ENCODE measurements at regions not wholly inside any gene's neighbourhood (a gene's known extent, or its start where the extent isn't known, plus 50 kb on each side); places are given as distances from the start of the nearest gene placed in this dataset.
"Not testable (repeated sequence)": the region's sequence is repeated elsewhere in the genome, so short reads cannot be mapped to it uniquely, and the experiment has no call there.

- DNase-seq (ENCODE audit: low spot score): no peak
These were observed 1493.5 kb upstream of the DEFB115 start for GRCh38 chr20:29763821-29764511.

GRCh38 chr20:29764922-29765610 is 1492.4 kb upstream of the DEFB115 start:
- DNase-seq (ENCODE audit: low spot score): not testable (repeated sequence)

- DNase-seq (ENCODE audit: low spot score): not testable (repeated sequence)
These were observed 1479.4 kb upstream of the DEFB115 start for GRCh38 chr20:29778033-29778432.

- not testable (repeated sequence) for DNase-seq (ENCODE audit: low spot score)
These were observed 1476.2 kb upstream of the DEFB115 start for GRCh38 chr20:29781217-29781616.

- DNase-seq (ENCODE audit: low spot score): not testable (repeated sequence)
These were observed 1475.6 kb upstream of the DEFB115 start for GRCh38 chr20:29781891-29782290.

- DNase-seq (ENCODE audit: low spot score): not testable (repeated sequence)
These were observed 1470.0 kb upstream of the DEFB115 start for GRCh38 chr20:29787456-29787855.

GRCh38 chr20:29790510-29790909 is 1467.0 kb upstream of the DEFB115 start:
- no peak for DNase-seq (ENCODE audit: low spot score)

GRCh38 chr20:29831508-29831907 is 1426.0 kb upstream of the DEFB115 start:
- DNase-seq (ENCODE audit: low spot score): not testable (repeated sequence)

GRCh38 chr20:29868014-29868413 is 1389.5 kb upstream of the DEFB115 start:
- not testable (repeated sequence) for DNase-seq (ENCODE audit: low spot score)

- DNase-seq (ENCODE audit: low spot score): not testable (repeated sequence)
These were observed 1388.8 kb upstream of the DEFB115 start for GRCh38 chr20:29868688-29869087.

GRCh38 chr20:29871816-29872215 is 1385.6 kb upstream of the DEFB115 start:
- not testable (repeated sequence) for DNase-seq (ENCODE audit: low spot score)

- peak; percentile 43 for DNase-seq (ENCODE audit: low spot score)
These were observed 1383.5 kb upstream of the DEFB115 start for GRCh38 chr20:29873946-29874345.

- no peak for DNase-seq (ENCODE audit: low spot score)
These were observed 1382.8 kb upstream of the DEFB115 start for GRCh38 chr20:29874476-29875202.

- DNase-seq (ENCODE audit: low spot score): not testable (repeated sequence)
These were observed 1382.0 kb upstream of the DEFB115 start for GRCh38 chr20:29875321-29876083.

- not testable (repeated sequence) for DNase-seq (ENCODE audit: low spot score)
These were observed 1381.2 kb upstream of the DEFB115 start for GRCh38 chr20:29876084-29876910.

- DNase-seq (ENCODE audit: low spot score): no peak
These were observed 1380.6 kb upstream of the DEFB115 start for GRCh38 chr20:29876911-29877285.

- DNase-seq (ENCODE audit: low spot score): not testable (repeated sequence)
These were observed 1379.8 kb upstream of the DEFB115 start for GRCh38 chr20:29877411-29878280.

- DNase-seq (ENCODE audit: low spot score): no peak
These were observed 1379.2 kb upstream of the DEFB115 start for GRCh38 chr20:29878281-29878741.

GRCh38 chr20:29878777-29879442 is 1378.6 kb upstream of the DEFB115 start:
- DNase-seq (ENCODE audit: low spot score): no peak

Data from mucosa of gallbladder (tissue), 1 donor.